C4-2B (cell line): ENCODE measurements at regions not wholly inside any gene's neighbourhood (a gene's known extent, or its start where the extent isn't known, plus 50 kb on each side); places are given as distances from the start of the nearest gene placed in this dataset.

Experiments
- CTCF ChIP-seq: fragments of 450-650 bp; conservative IDR thresholded peaks from 2 replicates; pipeline ENCODE4 v1.5.1; 2017; ENCODE audit warnings: mild to moderate bottlenecking
- ZFX ChIP-seq: fragments of 450-650 bp; IDR thresholded peaks from 2 replicates; pipeline ENCODE4 v1.6.1; 2017

GRCh38 chr1:187413405-187414169 is 584.8 kb downstream of the PLA2G4A start:
- TF ChIP-seq CTCF (peak; percentile 64), ZFX (no peak)
